NCI-H146 (cell line): ENCODE measurements at regions not wholly inside any gene's neighbourhood (a gene's known extent, or its start where the extent isn't known, plus 50 kb on each side); places are given as distances from the start of the nearest gene placed in this dataset.
A peak's percentile ranks its signal among the peaks of the same experiment; 100 is the strongest.
"Not testable (repeated sequence)": the region's sequence is repeated elsewhere in the genome, so short reads cannot be mapped to it uniquely, and the experiment has no call there.

Source experiments
- DNase-seq: peaks from one replicate; lab custom pipeline; 2025; lab: John Stamatoyannopoulos, UW

DNA sequence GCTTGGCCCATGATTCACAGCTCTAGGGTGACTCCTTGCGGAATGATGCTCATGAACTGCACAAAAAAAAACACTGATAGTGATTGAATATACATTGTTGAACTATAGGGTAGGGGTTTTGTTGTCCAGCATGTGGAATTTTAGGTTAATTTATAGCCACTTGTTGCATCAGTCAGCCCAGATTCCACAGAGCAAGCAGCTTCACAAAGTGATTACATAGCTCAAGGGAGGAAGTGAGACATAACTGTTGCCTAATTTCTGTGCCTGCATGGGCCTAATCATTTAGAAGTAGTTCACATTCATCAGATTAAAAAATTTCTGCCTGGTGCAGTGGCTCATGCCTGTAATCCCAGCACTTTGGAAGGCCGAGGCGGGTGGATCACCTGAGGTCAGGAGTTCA is 142.2 kb upstream of the ZNF722 start:
- DNase-seq: not testable (repeated sequence)

DNA sequence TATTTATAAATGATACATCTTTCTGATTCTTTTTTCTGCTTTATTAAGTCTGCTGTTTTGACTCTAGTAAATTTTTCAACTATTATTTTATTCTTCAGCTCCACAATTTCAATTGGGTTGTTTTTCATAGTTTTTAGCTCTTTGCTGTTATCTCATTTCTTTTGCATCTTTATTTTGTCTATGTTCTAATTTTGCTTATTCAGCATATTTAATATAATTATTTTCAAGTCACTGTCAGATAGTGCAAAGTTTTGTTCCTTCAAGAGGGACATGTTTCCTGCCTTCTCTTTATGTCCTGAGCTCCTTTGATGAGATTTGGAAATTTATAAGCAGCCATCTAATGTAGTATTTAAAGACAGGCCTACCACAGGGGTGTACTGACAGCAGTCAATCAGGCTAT is 131.5 kb upstream of the ZNF722 start:
- DNase-seq: no peak

- DNase-seq: not testable (repeated sequence)
Measured at GRCh38 chr7:63874242-63874641, 124.4 kb upstream of the ZNF722 start.

DNA sequence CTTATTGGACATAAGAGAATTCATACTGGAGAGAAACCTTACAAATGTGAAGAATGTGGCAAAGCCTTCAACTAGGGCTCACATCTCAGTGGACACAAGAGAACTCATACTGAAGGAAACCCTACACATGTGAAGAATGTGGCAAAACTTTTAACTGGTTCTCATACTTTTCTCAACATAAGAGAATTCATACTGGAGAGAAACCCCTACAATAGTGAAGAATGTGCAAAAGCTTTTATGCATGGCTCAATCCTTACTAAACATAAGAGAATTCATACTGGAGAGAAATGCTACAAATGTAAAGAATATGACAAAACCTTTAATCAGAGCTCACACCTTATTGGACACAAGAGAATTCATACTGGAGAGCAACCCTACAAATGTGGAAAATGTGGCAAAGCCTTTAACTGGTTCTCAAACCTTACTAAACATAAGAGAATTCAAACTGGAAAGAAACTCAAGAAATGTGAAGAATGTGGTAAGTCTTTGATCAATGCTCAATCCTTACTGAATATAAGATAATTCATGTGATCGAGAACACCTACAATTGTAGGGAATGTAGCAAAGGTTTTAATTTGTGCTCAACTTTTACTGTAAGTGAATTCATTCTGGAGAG is 121.8 kb upstream of the ZNF722 start:
- no peak for DNase-seq

DNA sequence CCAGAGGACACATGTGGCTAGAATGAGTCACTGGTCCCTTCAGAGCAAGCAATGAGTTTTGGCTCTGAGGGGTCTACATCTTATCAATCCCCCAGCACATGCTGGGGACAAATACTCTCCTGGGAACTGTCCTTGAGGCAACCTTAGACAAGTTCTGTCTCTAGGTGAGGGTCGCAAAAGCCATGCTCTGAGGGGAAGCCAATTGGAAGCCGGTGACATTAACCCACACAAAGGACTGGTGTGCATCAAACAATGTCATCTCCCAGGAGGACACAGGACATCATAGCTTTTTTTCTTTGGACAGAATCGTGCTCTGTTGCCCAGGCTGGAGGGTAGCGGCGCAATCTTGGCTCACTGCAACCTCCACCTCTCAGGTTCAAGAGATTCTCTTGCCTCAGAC is 111.6 kb upstream of the ZNF722 start:
- no peak for DNase-seq

GRCh38 chr7:63899691-63900393 is 98.8 kb upstream of the ZNF722 start:
- DNase-seq: peak; percentile 1

DNA sequence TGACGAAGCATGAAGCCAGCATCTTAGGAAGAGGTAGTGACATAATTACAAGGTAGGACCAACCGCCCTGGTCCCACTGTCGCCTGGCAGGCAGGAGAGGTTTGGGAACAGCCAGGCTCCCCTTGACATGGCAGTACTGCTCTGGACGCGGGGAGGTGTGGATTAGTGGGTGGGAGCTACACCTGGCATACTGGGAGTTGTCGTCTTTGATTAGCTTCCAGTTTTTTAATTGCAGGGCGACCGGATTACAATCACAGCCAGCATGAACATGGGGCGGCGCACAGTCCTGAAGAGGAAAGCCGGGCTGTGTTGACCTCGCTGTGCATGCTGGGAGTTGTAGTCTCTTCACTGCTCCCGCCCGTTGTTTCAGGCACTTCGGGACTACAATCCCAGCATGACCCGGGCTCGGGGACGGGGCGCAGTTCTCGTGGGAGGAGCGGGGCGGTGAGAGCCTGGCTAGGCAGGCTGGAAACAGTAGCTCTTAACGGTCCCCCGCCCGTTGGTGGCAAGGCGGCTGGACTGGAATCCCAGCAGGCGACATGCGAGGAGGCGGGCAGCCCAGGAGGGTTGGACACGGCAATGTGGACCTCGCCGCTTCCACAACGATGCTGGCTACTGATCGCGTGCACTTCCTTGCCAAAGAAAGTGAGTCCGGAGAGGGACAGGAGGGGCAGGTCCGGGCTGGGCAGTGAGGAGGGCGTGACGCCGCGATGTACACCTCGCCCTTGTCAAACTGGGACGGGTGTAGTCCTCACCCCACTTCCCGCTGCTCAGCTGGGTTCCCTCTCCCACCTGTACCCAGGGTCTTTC is 98.0 kb upstream of the ZNF722 start:
- DNase-seq: peak; percentile 25

DNA sequence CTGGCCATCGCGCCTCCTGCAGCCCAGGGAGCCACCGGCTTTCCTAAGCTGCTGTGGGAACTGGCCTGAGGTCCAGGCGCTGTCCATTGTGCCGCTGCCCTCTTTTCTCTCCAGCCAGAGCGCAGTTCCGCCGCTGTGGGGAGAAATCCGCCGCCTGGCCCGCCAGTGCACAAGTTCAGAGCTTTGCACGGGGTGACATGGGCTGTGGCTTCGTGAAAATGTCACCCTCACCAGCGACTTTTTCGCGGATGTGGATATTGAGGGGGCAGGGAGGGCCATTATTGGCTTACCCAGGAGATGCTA is 97.5 kb upstream of the ZNF722 start:
- DNase-seq: not testable (repeated sequence)

GRCh38 chr7:63918986-63919385 is 79.7 kb upstream of the ZNF722 start:
- DNase-seq: no peak

GRCh38 chr7:63925262-63925625 is 73.4 kb upstream of the ZNF722 start:
- DNase-seq: no peak

GRCh38 chr7:63925626-63926460 is 72.8 kb upstream of the ZNF722 start:
- peak; percentile 9 for DNase-seq

DNA sequence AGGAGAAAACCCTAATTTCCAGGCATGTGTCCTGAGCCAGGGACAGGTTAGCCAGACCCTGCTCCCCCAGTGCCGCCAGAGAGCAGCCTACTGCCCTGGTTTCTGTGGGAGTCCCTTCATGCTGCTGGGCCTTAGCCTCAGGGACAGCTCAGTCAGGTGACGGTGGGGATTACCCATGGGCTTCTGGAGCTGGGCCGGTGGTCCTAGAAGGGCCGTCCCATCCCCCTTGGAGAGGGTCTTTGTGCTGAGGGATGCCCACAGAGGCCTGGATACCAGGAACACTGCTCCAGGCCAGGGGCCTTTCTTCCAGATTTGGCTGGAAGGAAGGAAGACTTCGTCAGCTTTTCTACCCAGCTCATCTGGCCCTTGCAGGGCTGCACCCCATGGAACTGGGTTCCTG is 71.4 kb upstream of the ZNF722 start:
- no peak for DNase-seq

GRCh38 chr7:63931057-63931600 is 67.5 kb upstream of the ZNF722 start:
- no peak for DNase-seq

DNA sequence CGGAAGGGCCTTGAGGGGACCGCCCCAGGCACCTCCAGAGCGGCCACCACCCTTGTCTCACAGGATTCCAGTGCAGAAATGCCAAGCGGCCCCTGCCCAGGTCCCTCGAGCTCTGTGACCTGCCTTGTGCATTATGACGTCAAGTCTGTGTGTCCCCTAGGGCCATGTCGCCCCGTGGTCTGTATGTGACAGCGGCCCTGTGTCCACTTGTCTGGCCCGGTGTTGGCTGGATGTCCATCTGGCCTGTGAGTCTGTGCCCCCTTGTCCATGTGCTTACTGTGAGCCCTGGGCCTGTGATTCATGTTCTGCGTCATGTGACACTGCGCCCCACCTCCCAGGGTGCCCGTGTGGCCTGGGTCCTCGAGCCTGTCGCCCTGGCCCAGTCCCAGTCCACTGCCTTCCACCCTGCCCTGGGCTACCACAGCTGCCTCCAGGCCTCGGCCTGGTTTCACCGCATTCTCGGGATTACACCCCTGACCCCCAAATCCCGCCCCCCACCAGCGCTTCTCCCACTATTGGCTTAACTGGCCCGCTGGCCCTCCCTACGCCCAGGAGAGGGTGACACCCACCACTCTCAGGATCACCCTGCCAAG is 66.6 kb upstream of the ZNF722 start:
- no peak for DNase-seq
